ENCODE measurements at regions not wholly inside any gene's neighbourhood (a gene's known extent, or its start where the extent isn't known, plus 50 kb on each side); places are given as distances from the start of the nearest gene placed in this dataset.

GRCh38 chr14:34243401-34243800, 218.6 kb downstream of the SPTSSA start:
- H3K9me3 Mint-ChIP-seq, result peaks cover 4% of the 10 kb centered on the region; the same call in 1 of the 2 replicates
- peaks cover 2% of the 10 kb centered on the region; the same call in 1 of the 2 replicates for H3K27me3 Mint-ChIP-seq (ENCODE audit: insufficient read depth)
- H3K36me3 Mint-ChIP-seq (ENCODE audit: low read depth), result no peaks in the 10 kb centered on the region
- no peak for TF ChIP-seq CTCF (IDR thresholded peaks at IDR 0.05)
- H3K4me1 Mint-ChIP-seq (ENCODE audit: low read depth), result no peaks in the 10 kb centered on the region
- no peak for DNase-seq
- no peak overlapping the region for H3K27ac Mint-ChIP-seq
- H3K4me3 Mint-ChIP-seq, result no peak overlapping the region

DNA sequence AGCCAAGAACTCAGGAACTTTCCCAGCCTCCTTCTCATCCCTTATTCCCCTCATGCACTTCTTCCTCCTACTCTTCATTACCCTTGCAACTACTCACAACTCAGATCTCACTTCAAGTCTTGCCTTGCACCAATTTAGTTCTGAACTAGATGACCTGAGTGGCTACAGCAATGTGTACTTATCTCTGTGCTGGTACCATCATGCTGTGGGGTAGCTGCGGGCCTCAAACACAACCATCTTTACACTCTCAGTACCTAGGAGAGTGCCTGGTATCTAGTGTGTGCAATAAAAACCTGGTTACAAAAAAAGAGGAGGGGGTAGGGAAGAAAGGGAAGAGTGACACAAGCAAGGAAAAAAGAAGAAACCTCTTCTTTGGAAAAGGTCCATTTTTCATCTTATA, 219.0 kb downstream of the SPTSSA start:
- DNase-seq, result no peak
- Mint-ChIP-seq H3K4me1 (ENCODE audit: low read depth) (no peaks in the 10 kb centered on the region), H3K27me3 (ENCODE audit: insufficient read depth) (peaks cover 2% of the 10 kb centered on the region; the same call in 1 of the 2 replicates), H3K27ac (no peak overlapping the region), H3K9me3 (no peaks in the 10 kb centered on the region; the same call in 1 of the 2 replicates), H3K4me3 (no peak overlapping the region), H3K36me3 (ENCODE audit: low read depth) (no peaks in the 10 kb centered on the region)
- TF ChIP-seq CTCF (IDR thresholded peaks at IDR 0.05), result no peak

DNA sequence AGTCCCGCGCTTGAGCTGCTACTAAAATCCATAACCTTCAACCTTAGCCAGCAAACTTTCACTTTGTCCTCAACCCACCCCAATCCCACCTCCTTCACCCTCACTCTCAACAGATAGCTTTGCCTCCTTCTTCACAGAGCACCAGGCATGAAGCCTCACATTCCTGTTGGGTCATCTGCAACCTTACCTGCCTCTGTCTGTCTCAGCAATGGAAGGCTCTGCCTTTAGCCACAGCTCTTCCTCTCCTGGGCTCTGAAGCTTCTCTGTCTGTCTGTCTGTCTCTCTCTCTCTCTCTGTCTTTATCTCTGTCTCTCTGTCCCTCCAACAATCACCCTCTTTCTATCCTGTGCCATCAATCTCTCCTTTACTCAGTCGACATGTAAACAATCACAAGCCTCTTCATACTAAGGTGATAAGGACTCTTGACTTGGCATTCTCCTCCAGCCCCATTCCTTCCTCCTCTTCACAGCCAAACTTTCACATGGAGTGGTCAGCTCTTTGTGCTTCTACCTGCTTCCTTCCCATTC, 220.8 kb downstream of the SPTSSA start:
- no peak for TF ChIP-seq CTCF (IDR thresholded peaks at IDR 0.05)
- Mint-ChIP-seq H3K4me1 (ENCODE audit: low read depth) (no peaks in the 10 kb centered on the region), H3K27me3 (ENCODE audit: insufficient read depth) (peaks cover 1% of the 10 kb centered on the region; the same call in 1 of the 2 replicates), H3K36me3 (ENCODE audit: low read depth) (no peaks in the 10 kb centered on the region), H3K27ac (no peak overlapping the region), H3K9me3 (no peaks in the 10 kb centered on the region; the same call in 1 of the 2 replicates), H3K4me3 (no peak overlapping the region)
- no peak for DNase-seq

- Mint-ChIP-seq H3K4me1 (ENCODE audit: low read depth) (no peaks in the 10 kb centered on the region), H3K27me3 (ENCODE audit: insufficient read depth) (no peaks in the 10 kb centered on the region), H3K27ac (no peak overlapping the region), H3K9me3 (no peaks in the 10 kb centered on the region; the same call in 1 of the 2 replicates), H3K36me3 (ENCODE audit: low read depth) (no peaks in the 10 kb centered on the region), H3K4me3 (no peak overlapping the region)
- TF ChIP-seq CTCF (IDR thresholded peaks at IDR 0.05), result no peak
- no peak for DNase-seq
Observed at GRCh38 chr14:34238610-34239009, 223.4 kb downstream of the SPTSSA start.

DNA sequence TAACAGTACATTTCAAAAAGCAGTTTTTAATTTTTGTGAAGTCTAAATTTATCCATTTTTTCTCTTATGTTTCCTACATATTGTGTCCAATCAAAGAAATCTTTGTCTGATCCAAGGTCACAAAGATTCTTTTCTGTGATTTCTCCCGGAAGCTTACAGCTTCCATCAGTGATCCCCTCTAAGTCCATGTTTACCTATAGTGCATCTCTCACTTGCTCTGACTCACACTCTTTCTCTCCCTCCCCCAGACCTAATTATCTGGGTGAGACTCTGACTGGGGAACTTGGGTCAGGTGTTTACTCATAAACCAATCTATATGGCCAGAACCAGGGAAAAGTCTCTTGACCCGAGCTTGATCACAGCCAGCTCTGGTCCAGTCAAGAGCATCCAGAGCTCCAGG, 224.4 kb downstream of the SPTSSA start:
- H3K9me3 Mint-ChIP-seq, result no peaks in the 10 kb centered on the region; the same call in 1 of the 2 replicates
- no peak for DNase-seq
- H3K4me3 Mint-ChIP-seq, result no peak overlapping the region
- no peak overlapping the region for H3K27ac Mint-ChIP-seq
- TF ChIP-seq CTCF (IDR thresholded peaks at IDR 0.05), result no peak
- no peaks in the 10 kb centered on the region for H3K4me1 Mint-ChIP-seq (ENCODE audit: low read depth)
- H3K27me3 Mint-ChIP-seq (ENCODE audit: insufficient read depth), result no peaks in the 10 kb centered on the region
- no peaks in the 10 kb centered on the region for H3K36me3 Mint-ChIP-seq (ENCODE audit: low read depth)
